Activated naive CD4-positive, alpha-beta T cell treated with anti-CD3 and anti-CD28 coated beads, Interleukin-2, amount 50 U/mL, for 72 hours (primary cell): ENCODE measurements at regions not wholly inside any gene's neighbourhood (a gene's known extent, or its start where the extent isn't known, plus 50 kb on each side); places are given as distances from the start of the nearest gene placed in this dataset.
A peak's percentile ranks its signal among the peaks of the same experiment; 100 is the strongest.
"Not testable (repeated sequence)": the region's sequence is repeated elsewhere in the genome, so short reads cannot be mapped to it uniquely, and the experiment has no call there.

Experiments used
- ATAC-seq, 2 donors: fragments of 150-1000 bp; cut with Tn5 transposase; 2 replicates each; pipeline ENCODE4 v1.10.0; 2021; ENCODE audit warnings: mild to moderate bottlenecking in 2 of 2, moderate library complexity in 2 of 2
- DNase-seq, 2 donors: peaks; one replicate each; pipeline ENCODE4 v3.0.0; 2021 to 2022; ENCODE audit warnings: low spot score in 2 of 2
- H3K27ac Mint-ChIP-seq, 2 donors: one replicate each; pipeline ENCODE4 v1.8.0; 2022; ENCODE audit warnings: mild to moderate bottlenecking in 2 of 2, mixed read lengths in 2 of 2
- H3K36me3 Mint-ChIP-seq, 2 donors: one replicate each; pipeline ENCODE4 v1.8.0; 2022; ENCODE audit warnings: mixed read lengths in 2 of 2
- H3K9me3 Mint-ChIP-seq, 2 donors: one replicate each; pipeline ENCODE4 v1.8.0; 2022; ENCODE audit warnings: mixed read lengths in 2 of 2

DNA sequence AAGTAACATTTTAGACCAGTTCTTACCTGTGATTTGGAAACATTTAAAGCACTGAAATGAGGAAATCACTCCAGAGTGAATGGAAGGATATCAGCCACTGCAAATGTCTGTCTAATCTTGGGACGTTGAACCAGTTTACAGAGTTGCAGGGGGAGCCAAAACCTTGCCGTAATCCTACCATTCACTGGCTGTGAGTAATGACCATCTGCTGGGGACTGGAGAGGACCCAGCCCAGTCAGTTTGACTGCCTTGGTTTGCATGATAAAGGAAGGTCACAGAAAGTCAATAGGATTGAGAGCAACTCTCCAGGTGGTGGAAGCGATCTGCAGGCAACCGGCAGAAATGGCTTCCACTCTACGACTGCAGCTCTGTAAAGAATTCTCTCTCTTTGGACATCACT, 167.2 kb downstream of the AKR1D1 start:
- ATAC-seq (no peak), DNase-seq (no peak)
- H3K9me3 Mint-ChIP-seq = peaks cover 9 to 15% of the 10 kb centered on the region in 2 donors
- peaks cover 8 to 12% of the 10 kb centered on the region in 2 donors for H3K36me3 Mint-ChIP-seq
- no peak overlapping the region for H3K27ac Mint-ChIP-seq

DNA sequence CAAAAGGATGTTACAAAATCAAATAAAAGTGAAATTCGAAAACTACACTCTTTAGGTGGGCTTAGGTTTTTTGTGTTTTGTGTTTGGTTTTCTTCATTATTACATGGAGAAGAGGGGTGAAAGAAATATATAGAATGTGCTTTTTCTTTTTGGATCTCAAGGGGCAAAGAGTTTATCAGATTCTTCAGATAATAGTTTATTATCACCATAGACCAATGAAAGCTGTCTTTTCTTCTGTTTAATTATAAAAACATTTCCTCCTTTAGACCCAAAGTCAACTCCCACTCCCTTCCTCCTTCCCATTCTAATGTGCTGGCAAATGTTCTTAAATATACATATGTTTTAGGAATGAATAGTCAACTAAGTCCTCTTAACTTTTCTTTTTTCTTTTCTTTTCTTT, 167.6 kb downstream of the AKR1D1 start:
- no peak for DNase-seq
- Mint-ChIP-seq H3K27ac (no peak overlapping the region), H3K36me3 (peaks cover 8 to 12% of the 10 kb centered on the region in 2 donors), H3K9me3 (peaks cover 9 to 15% of the 10 kb centered on the region in 2 donors)
- no peak for ATAC-seq

DNA sequence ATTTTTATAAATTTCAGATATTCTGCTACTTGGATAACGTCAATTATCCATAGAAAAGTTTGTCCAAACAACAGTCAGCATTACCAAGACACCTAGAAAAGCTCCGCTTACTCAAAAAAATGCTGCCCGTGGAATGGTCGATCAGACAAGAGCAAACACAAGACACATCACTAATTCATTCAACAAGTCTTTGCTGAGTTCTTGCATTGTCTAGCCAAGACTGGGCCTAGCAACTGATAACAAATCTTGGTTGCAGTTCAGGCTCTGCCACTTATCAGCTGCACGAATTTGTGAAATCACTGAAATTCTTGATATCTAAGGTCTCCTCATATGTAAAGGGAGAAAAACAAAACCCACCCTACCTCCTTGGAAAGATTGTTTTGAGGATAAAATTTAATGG, 168.3 kb downstream of the AKR1D1 start:
- Mint-ChIP-seq H3K36me3 (peaks cover 8 to 12% of the 10 kb centered on the region in 2 donors), H3K27ac (no peak overlapping the region), H3K9me3 (peaks cover 9 to 15% of the 10 kb centered on the region in 2 donors)
- DNase-seq (no peak), ATAC-seq (no peak)

DNA sequence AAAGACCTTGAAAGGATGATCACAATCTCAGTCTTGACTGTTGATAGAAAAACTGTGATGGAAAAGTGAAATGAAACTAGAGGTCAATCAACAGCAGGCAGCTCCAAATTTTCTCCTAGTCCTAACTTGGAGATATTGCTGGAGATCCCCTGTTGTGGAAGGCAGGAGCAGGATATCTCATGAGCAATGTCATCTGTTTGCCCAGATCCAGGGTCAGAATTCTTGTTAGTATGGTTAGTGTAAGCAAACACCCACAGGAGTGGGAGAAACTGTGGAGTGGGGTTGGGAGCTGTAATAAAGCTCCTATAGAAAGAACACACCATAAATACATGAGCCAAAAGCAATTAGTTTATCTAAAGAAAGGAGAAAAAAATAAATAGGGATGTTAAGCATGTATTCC, 169.0 kb downstream of the AKR1D1 start:
- DNase-seq (no peak), ATAC-seq (no peak)
- H3K9me3 Mint-ChIP-seq = peaks cover 9 to 15% of the 10 kb centered on the region in 2 donors
- no peak overlapping the region for H3K27ac Mint-ChIP-seq
- peaks cover 8 to 12% of the 10 kb centered on the region in 2 donors for H3K36me3 Mint-ChIP-seq

DNA sequence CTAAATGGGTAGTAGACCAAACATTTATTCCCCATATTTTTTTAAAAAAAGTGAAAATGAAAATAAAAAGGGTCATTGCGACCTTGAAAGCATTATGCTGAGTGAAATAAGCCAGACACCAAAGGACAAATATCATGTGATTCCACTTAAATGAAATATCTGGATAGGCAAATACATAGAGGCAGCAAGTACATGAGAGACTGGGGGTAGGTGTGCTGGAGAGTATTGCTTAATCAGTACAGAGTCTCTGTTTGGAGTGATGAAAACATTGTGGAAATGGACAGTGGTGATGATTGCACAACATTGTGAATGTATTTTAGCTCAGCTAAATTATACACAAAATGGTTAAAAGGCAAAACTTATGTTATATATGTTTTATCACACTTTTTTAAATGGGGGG, 169.4 kb downstream of the AKR1D1 start:
- ATAC-seq (no peak), DNase-seq (no peak)
- Mint-ChIP-seq H3K27ac (no peak overlapping the region), H3K9me3 (peaks cover 9 to 15% of the 10 kb centered on the region in 2 donors), H3K36me3 (peaks cover 8 to 12% of the 10 kb centered on the region in 2 donors)

DNA sequence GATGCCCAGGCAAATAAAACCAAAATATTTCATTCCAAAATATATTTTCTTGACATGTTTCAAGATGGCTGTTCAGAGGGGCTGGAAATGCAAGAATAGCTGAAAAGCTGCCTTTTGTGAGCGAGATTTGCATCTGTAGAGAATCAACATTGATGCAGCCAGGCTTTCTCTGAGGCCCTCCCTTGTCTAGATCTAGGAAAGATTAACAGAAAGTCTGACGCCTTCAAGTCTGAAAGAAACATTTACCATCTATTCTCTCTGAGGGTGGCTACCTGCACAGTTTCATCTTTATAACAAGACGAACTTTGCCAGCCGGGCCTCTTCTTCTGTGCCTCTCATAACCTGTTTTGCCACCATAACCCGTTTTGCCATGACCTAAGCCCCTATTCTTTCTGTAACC, 170.2 kb downstream of the AKR1D1 start:
- no peak overlapping the region for H3K27ac Mint-ChIP-seq
- H3K36me3 Mint-ChIP-seq = peaks cover 8 to 12% of the 10 kb centered on the region in 2 donors
- H3K9me3 Mint-ChIP-seq = peaks cover 9 to 15% of the 10 kb centered on the region in 2 donors
- DNase-seq (no peak), ATAC-seq (no peak)

DNA sequence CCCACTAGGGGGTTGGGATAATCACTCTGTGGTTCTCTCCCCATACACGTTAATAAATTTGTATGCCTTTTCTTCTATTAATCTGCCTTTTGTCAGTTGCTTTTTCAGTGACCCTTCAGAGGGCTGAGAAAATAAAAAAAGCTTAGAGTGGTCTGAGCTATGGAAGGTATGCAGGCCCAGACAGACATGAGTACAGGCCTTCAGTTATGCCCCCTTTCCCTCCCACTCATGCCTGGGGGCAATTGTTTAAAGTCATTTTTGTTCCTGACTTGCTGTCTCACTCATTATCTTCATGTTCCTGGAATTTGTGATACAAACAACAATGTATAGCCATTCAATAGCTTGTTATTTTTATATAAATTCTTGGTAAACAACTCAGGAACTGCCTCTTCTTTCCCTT, 170.8 kb downstream of the AKR1D1 start:
- DNase-seq (no peak), ATAC-seq (no peak)
- H3K9me3 Mint-ChIP-seq = peaks cover 9 to 15% of the 10 kb centered on the region in 2 donors

DNA sequence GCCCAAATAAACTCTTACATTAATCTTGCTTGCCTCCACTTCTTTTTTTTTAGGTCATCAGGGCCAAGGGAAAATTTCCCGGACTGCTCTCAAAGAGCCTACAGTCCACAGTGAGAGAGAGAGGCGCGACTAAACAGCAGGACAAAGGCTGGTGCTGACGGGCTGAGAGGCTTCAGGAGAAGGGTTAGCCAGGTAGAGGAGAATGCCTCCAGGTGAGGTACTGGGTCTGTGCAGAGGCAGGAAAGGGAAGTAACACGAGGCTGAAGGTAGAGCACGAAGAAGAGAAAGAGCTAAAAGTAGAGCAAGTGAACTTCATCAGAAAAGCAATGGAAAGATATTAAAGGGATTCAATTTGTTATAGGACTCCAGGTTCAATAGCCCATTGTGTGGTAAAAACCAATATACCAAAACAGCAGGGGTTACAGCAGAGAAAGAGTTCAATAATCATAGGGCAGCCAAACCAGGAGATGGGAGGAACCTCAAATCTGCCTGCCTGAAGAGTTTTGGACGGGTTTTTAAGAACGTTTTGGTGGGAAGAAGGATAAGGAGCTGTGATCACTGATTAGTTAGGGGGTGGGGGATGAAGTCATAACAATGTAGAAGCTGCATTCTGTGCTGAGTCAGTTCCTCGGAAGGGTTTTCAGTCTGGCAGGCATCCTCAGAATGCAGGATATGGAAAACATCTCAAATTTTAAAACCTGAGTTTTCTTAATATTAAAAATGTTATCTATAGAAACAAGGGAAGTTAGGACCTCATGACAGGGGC, 171.5 kb downstream of the AKR1D1 start:
- Mint-ChIP-seq H3K36me3 (peaks cover 8 to 12% of the 10 kb centered on the region in 2 donors), H3K9me3 (peaks cover 9 to 15% of the 10 kb centered on the region in 2 donors), H3K27ac (no peak overlapping the region)
- DNase-seq = no peak
- ATAC-seq = no peak

More for the DNA sequence above, 170.8 kb downstream of the AKR1D1 start:
- no peak overlapping the region for H3K27ac Mint-ChIP-seq
- peaks cover 8 to 12% of the 10 kb centered on the region in 2 donors for H3K36me3 Mint-ChIP-seq

DNA sequence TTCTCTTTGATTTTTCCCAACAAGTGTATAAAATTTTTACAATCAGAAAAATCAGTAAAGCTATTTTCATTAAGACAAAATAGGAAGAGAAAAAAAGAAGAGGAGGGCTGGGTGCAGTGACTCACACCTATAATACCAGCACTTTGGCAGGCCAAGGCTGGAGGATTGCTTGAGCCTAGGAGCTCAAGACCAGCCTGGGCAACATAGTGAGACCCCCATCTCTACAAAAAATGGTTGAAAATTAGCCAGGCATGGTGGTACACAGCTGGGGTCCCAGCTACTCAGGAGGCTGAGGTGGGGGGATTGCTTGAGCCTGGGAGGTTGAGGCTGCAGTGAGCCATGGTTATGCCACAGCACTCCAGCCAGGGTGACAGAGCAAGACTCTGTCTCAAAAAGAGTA, 172.3 kb downstream of the AKR1D1 start:
- peaks cover 8 to 12% of the 10 kb centered on the region in 2 donors for H3K36me3 Mint-ChIP-seq
- no peak overlapping the region for H3K27ac Mint-ChIP-seq
- DNase-seq (no peak), ATAC-seq (no peak)
- H3K9me3 Mint-ChIP-seq = peaks cover 9 to 19% of the 10 kb centered on the region in 2 donors

DNA sequence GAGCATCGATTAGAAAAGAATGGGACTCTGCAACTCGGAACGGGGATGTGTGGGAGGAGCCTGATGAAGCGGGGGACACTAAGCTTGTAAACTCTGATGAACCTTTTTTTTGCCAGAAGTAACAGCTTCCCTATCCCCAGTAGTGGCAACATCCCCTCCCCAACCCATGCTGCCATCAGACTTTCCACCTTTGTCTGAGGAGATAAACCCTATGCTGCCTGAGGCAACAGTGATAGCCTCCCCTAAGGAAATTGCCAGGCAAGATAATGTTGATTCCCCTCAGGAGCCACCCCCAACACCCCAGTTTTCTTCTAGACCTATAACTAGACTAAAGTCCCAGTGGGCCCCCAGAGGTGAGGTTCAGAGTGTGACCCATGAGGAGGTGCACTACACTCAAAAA, 173.7 kb downstream of the AKR1D1 start:
- no peak for ATAC-seq
- Mint-ChIP-seq H3K27ac (no peak overlapping the region), H3K9me3 (peaks cover 9 to 19% of the 10 kb centered on the region in 2 donors)

DNA sequence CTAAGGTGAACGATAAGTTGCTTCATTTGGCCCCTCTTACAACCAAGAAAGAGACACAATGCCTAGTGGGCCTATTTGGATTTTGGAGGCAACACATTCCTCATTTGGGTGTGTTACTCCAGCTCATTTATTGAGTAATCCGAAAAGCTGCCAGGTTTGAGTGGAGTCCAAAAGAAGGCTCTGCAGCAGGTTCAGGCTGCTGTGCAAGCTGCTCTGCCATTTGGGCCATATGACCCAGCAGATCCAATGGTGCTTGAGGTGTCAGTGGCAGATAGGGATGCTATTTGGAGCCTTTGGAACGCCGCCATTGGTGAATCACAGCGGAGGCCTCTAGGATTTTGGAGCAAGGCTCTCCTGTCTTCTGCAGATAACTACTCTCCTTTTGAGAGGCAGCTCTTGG, 176.4 kb downstream of the AKR1D1 start:
- not testable (repeated sequence) for H3K36me3 Mint-ChIP-seq, H3K27ac Mint-ChIP-seq, H3K9me3 Mint-ChIP-seq, ATAC-seq, DNase-seq

More for the DNA sequence above, 173.7 kb downstream of the AKR1D1 start:
- DNase-seq = no peak
- peaks cover 8 to 12% of the 10 kb centered on the region in 2 donors for H3K36me3 Mint-ChIP-seq

DNA sequence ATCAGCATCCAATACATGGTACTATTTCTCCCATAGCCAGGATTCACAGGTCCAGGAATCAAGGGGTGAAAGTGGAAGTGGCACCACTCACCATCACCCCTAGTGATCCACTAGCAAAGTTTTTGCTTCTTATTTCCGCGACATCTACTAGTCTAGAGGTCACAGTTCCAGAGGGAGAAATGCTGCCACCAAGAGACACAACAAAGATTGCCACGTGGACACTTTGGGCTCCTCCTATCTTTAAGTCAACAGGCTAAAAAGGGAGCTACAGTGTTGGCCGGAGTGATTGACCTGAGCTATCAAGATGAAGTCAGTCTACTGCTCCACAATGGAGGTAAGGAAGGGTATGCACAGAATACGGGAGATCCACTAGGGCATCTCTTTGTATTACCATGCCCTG, 178.2 kb downstream of the AKR1D1 start:
- DNase-seq (no peak), ATAC-seq (no peak)
- no peaks in the 10 kb centered on the region for H3K36me3 Mint-ChIP-seq
- H3K27ac Mint-ChIP-seq = no peak overlapping the region
- H3K9me3 Mint-ChIP-seq = peaks cover 0 to 4% of the 10 kb centered on the region in 2 donors

DNA sequence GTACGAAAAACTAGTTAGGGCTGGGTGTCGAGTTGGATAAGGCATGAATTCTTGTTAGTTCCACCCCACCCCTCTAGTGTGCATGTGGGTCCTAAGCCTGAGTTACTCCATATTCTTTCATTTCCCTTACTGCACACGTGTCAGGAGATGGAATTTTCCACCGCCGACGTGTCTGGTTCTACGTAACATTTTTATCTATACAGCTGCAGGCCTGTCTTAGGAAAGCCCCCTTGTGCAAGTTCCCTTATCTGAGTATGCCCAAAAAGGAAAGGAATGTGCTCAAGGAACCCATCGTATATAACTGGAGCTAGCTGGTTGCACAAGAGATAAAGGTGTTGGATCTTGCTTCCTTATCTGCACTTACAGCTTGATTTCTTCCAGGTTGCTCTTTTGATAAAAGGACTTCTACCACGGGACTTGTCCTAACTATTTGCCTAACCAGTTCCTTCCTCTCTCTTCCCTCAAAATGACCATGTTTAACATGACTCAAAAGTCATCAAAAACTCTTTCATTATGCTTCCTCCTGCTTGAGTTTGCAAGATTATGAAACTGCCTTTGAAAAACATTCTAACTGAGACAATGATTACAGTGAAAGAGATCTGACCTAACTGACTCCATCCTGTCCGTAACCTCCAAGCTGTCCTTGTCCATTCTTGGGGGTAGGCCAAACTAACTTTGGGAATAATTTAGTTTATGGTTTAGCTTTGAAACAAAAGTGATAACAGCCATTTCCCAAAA, 181.4 kb downstream of the AKR1D1 start:
- ATAC-seq (no peak), DNase-seq (no peak)
- Mint-ChIP-seq H3K36me3 (no peaks in the 10 kb centered on the region), H3K27ac (no peak overlapping the region), H3K9me3 (peaks cover 0 to 4% of the 10 kb centered on the region in 2 donors)

DNA sequence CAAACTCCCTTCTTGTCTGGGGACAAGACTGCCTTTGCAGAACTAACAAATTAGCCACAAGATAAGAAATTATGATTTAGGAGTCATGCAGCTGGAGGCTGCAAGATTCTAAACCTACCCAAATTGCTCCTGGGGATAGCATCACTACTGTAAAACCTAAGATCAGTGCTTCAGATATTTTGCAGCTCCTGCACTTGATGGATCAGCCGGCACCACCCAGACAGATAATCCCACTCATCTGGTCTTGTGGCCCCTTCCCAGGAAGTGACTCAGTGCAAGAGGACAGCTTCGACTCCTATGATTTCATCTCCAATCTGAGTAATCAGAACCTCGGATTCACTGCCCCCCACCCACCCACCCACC, 181.9 kb downstream of the AKR1D1 start:
- Mint-ChIP-seq H3K9me3 (peaks cover 0 to 1% of the 10 kb centered on the region in 2 donors), H3K27ac (no peak overlapping the region), H3K36me3 (no peaks in the 10 kb centered on the region)
- DNase-seq = no peak
- ATAC-seq = no peak

DNA sequence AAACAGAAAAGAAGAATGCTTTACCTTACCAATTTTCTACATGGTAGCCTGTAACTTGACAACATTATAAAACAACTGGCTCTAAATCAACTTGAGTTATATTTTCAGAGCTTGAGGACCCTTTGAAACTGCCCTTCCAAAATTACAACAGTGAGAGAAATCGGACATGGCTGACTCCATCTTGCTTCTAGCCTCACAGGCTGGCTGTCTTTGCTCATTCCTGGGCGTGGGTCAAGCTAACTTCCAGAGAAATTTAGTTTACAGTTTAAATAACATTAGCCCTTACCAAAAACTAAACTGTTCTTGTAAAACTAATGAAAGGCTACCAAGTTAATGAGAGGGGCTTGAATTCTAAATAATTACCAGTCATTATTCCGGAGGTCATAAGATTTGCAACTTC, 183.4 kb downstream of the AKR1D1 start:
- Mint-ChIP-seq H3K27ac (no peak overlapping the region), H3K9me3 (no peaks in the 10 kb centered on the region), H3K36me3 (no peaks in the 10 kb centered on the region)
- no peak for ATAC-seq
- DNase-seq = no peak

DNA sequence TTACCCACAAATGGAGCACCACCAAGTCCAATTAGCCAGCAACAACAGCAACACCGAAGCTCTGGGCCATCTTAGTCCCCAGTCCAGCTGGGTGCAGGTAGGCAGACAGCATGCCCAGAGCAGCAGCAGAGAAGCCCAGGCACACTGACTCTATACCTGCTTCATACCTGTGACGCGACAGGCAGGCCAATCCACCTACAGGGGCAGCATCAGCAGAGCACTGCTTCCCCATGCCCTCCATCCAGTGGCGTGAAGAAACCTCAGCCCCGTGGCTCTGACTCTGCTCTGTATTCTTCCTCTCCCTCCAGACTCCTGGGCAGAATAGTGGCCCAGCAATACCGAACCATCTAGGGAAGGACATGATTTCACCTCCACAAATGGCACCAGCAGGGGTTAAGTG, 191.7 kb downstream of the AKR1D1 start:
- ATAC-seq (no peak), DNase-seq (no peak)
- no peaks in the 10 kb centered on the region for H3K36me3 Mint-ChIP-seq
- no peaks in the 10 kb centered on the region for H3K9me3 Mint-ChIP-seq
- no peak overlapping the region for H3K27ac Mint-ChIP-seq

DNA sequence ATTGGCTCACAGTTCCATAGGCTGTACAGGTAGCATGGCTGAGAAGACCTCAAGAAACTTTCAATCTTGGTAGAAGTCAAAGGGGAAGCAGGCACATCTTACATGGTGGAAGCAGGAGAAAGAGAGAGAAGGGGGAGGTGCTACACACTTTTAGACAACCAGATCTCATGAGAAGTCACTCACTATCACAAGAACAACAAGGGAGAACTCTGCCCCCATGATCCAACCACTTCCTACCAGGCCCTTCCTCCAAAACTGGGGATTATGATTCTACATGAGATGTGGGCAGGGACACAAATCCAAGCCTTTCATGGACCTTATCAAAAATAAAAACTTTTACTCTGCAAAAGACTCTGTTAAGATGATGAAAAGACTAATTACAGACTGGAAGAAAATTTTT, 183.2 kb upstream of the TRIM24 start:
- ATAC-seq = no peak
- H3K36me3 Mint-ChIP-seq = no peaks in the 10 kb centered on the region
- H3K27ac Mint-ChIP-seq = no peak overlapping the region
- no peaks in the 10 kb centered on the region for H3K9me3 Mint-ChIP-seq
- DNase-seq = no peak

DNA sequence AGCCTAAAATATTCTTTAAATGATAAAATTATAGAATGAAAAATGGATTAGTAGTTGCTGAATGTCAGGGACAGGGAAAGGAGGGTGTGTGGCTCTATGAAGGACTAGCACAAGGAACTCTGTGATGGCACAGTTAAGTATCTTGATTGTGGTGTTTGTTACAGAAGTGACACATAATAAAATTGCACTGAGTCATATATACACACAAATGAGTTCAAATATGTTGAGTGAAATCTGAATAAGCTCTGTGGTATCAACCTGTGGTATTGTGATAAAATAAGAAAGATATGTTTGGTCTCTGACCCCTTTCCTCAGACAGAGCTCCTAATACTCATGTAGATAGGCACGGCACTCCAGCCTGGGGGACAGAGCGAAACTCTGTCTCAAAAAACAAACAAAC, 181.5 kb upstream of the TRIM24 start:
- no peak for DNase-seq
- Mint-ChIP-seq H3K9me3 (no peaks in the 10 kb centered on the region), H3K27ac (no peak overlapping the region), H3K36me3 (no peaks in the 10 kb centered on the region)
- ATAC-seq = peak in 1 of 2 donors; percentile 69
